ENCODE measurements at regions not wholly inside any gene's neighbourhood (a gene's known extent, or its start where the extent isn't known, plus 50 kb on each side); places are given as distances from the start of the nearest gene placed in this dataset.

DNA sequence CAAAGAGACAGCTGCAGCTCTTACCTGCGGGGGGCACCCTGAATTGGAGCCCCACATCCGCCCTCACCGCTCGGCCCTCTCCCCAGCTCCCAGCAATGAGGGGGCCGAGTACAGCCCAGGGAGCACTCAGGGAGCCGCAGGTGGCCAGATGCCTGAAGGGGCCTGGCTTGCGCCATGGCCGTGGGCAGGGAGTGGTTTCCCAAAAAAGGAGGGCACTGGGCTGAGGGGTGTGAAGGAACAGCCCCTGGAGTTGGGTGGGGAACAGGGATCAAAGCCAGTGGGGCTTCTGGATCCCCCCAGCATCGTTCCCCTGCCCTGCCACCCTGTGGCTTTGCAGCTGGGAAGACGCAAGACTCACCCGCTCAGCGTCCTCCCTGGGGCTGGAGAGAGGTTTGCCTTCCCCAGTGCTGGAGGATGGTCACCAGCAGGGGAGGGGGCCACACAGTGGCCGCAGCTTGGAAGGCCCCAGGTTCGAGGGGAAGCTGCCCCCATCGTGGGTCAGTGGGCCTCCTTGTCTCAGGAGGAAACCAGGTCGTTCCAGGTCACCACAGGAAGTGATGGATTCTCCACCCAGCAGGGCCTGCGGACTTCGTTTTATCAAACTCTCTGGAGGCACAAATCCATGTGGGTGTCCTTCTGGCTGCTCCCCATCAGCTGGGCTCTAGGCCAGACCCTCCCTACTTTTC, 68.2 kb upstream of the HPCAL1 start (continued):
- TF ChIP-seq TFE3 (CRISPR knock-in tag; IDR thresholded peaks at IDR 0.05) (no peak), IRF2 (CRISPR knock-in tag; IDR thresholded peaks at IDR 0.05) (no peak), E2F3 (CRISPR knock-in tag; IDR thresholded peaks at IDR 0.05) (no peak)
- TF ChIP-seq, protein P1, sequence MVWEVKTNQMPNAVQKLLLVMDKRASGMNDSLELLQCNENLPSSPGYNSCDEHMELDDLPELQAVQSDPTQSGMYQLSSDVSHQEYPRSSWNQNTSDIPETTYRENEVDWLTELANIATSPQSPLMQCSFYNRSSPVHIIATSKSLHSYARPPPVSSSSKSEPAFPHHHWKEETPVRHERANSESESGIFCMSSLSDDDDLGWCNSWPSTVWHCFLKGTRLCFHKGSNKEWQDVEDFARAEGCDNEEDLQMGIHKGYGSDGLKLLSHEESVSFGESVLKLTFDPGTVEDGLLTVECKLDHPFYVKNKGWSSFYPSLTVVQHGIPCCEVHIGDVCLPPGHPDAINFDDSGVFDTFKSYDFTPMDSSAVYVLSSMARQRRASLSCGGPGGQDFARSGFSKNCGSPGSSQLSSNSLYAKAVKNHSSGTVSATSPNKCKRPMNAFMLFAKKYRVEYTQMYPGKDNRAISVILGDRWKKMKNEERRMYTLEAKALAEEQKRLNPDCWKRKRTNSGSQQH (CRISPR knock-in tag; IDR thresholded peaks at IDR 0.05): no peak

DNA sequence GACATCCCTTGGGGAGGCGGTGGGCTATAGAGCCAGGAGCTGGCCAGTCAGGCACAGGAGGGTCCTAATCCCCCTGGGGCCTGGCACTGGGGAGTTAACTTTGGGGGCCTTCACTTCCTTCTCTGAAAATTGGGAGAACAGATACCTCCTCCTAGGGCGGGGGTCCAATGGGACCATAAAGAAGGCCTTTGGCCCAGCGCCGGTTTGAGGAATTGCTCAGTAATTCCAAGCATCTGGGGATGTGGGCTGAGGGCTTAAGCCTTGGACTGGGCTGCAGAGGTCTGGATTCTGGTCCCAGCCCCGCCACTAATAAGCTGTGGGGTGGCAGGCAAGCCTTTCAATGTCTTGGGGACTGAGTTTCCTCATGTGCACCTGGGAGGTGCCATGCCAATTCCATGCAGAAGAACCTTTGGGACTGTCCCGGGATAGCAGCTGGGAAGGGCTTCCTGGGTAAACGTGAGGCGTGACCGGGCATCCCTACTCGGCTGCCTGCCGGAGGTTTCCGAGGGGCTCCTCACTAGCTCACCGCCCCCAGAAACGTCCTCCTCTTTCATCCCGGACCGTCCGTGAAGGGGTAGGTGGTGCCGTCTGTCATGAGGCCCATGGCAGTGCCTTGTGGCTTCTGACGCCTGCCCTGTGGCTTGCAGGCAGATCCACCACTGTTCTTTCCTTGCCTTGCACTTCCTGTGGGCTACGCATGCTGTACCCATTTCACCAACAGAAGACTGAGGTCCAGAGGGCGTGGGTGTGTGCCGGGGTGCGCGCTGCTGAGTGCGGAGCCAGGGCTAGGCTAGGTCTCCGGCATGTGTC, 67.4 kb upstream of the HPCAL1 start:
- Histone ChIP-seq H3K9me1 (ENCODE audit: control insufficient read depth, insufficient read depth, low read length) (no peaks in the 10 kb centered on the region), H3K9ac (ENCODE audit: insufficient read depth in 1 of 2, low read depth in 2 of 2, low read length in 2 of 2) (peak overlapping the region in 1 of 2 experiments; percentile 29; a peak in 1 of 4 replicates), H3K27ac (ENCODE audit: extremely low read depth, low read depth, low read length) (no peak overlapping the region), H3K4me1 (replicated peaks in 1 of 2; ENCODE audit: control insufficient read depth in 2 of 2, insufficient read depth in 2 of 2, low read length in 2 of 2) (peaks cover 0 to 41% of the 10 kb centered on the region in 2 experiments; a peak in 3 of 5 replicates), H3K36me3 (ENCODE audit: control insufficient read depth, insufficient read depth, low read length) (no peaks in the 10 kb centered on the region), H3K4me2 (ENCODE audit: insufficient read depth, low read length) (no peak overlapping the region), H2AFZ (ENCODE audit: low read depth, low read length) (no peak overlapping the region), H3K79me2 (ENCODE audit: control insufficient read depth, insufficient read depth, low read length) (no peaks in the 10 kb centered on the region), H3K27me3 (ENCODE audit: control insufficient read depth in 2 of 2, insufficient read depth in 2 of 2, low read length in 2 of 2) (peaks cover 26 to 62% of the 10 kb centered on the region in 2 experiments; a peak in 4 of 5 replicates), H3K9me3 (replicated peaks; ENCODE audit: control insufficient read depth, insufficient read depth, low read depth, low read length) (no peaks in the 10 kb centered on the region; the same call in 1 of the 2 replicates), H3K4me3 (no peak overlapping the region), H4K20me1 (replicated peaks; ENCODE audit: control insufficient read depth, insufficient read depth, low read length) (peaks cover 7% of the 10 kb centered on the region; the same call in 1 of the 2 replicates)
- no peak for DNase-seq (ENCODE audit: extremely low read depth in 1 of 4, low spot score in 3 of 4)
- ChIA-PET CTCF (ENCODE audit: low intra/inter-chr PET ratio) (no interaction called here), POLR2A (interaction anchor here (0.6 to 0.9 kb wide), 2 partner anchors 27 to 173 kb away, joined by 3 read pairs; no protein-coding TSS in a partner anchor)
- FAIRE-seq: no peak
- WGBS (ENCODE audit: insufficient coverage, low coverage, missing lambda C conversion rate): 12% methylated on average over 23 of the region's 26 CpGs
- in situ Hi-C loops (cut with MboI): no loop called here
- BruUV-seq (replicated peaks): no TSS peak
- TF ChIP-seq GTF3C2 (IDR thresholded peaks at IDR 0.05; ENCODE audit: borderline replicate concordance, extremely low read depth, insufficient read length) (no peak), EGR1 (conservative IDR thresholded peaks at IDR 0.05) (peak; percentile 49)
- ATAC-seq: no peak
- intact Hi-C loops (cut with micrococcal nuclease): loop anchor here (10.0 kb wide), 1 partner anchor 69 kb away; the partner anchor contains the start of gene HPCAL1

Measured in K562 (cell line).